Mononuclear cell (primary cell): ENCODE measurements at regions not wholly inside any gene's neighbourhood (a gene's known extent, or its start where the extent isn't known, plus 50 kb on each side); places are given as distances from the start of the nearest gene placed in this dataset.
"Not testable (repeated sequence)": the region's sequence is repeated elsewhere in the genome, so short reads cannot be mapped to it uniquely, and the experiment has no call there.

Experiments used
- H3K27me3 ChIP-seq: 2 replicates; pipeline ENCODE4 v1.6.0; 2011; ENCODE audit warnings: low read length, control low read depth; ENCODE audit not compliant: insufficient read depth
- H3K4me1 ChIP-seq: 2 replicates; pipeline ENCODE4 v1.5.1; 2011; ENCODE audit warnings: mild to moderate bottlenecking, low read length, control low read depth; ENCODE audit not compliant: insufficient read depth
- H3K4me3 ChIP-seq: 2 replicates; pipeline ENCODE4 v1.5.1; 2011; ENCODE audit warnings: mild to moderate bottlenecking, low read length, moderate library complexity
- H3K9me3 ChIP-seq: 2 replicates; pipeline ENCODE4 v1.5.1; 2011; ENCODE audit warnings: low read depth, mild to moderate bottlenecking, control low read depth, low read length

DNA sequence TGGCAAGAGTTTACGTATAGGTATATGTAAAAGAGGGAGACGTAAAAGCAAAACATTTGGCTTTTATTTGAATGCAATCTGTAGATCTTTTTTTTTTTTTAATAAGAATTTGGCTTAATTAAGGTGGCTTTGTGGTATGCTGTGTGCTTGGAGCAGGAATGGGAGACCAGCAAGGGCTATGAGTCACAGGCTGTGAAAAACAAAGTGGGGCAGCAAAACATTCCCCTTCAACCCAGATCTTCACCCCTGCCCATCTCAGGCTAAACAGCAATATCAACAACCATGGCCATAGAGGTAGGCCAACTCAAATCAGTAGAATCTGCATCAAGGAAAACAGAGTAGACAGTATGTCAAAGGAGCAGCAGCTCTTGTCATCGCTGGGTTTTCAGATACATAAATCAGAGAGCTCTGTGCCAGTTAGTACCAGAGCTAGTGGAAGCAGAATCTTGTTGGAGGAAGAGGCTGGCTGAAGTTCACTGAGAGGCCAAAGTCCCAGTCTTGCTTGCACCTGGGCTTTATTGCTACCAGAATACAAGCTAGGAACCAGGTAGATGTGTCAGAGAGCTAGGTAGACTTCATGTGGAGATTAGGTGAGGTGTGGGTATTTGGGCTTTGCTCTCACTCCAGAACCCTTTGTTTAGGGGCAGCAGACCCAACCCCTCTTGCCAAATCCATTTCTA lies 191.5 kb upstream of the FANCL start:
- Histone ChIP-seq H3K9me3 (no peaks in the 10 kb centered on the region), H3K4me1 (peaks cover 8% of the 10 kb centered on the region), H3K27me3 (peaks cover 15% of the 10 kb centered on the region), H3K4me3 (no peak overlapping the region)

DNA sequence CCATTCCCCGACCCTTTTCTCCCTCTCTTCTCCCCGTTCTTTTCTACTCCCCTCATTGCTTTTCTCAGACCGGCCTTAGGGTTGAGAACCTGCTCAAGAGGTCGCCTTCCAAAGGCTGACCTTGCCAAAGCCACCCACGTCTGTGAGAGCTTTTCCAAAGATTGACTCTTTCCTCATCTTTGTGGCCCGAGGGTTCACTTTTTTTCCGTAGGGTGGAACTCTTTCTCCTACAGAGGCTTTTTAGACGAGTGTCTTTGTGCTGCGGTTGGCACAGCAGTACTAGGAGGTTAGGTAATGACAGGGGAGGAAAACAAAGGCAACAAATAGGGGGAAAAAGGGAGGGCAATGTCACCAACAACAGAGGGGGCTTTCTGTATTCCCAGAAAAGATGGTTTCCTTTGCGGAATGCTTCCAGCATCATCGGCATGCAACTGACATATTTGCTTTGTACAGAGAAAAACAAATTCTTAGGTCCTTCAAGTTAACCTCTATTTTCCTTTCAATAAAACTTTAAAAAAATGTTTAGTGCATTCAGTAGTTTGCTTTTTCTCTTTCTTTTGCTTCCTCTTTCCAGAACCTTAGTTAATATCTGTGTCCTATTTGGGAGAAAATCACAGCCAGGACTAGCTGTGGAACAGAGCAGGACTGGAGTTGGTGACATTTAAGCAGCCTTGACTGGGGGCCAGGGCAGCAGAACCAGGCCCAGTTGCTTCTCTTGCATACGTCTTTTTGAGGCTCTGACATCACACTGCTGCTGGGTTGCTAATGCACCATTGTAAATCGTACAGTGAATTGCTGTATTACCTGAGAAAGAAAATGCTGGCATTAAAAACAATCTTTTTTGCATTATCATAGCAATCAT lies 188.1 kb upstream of the FANCL start:
- peaks cover 31% of the 10 kb centered on the region for H3K27me3 ChIP-seq
- no peaks in the 10 kb centered on the region for H3K9me3 ChIP-seq
- no peak overlapping the region for H3K4me3 ChIP-seq
- H3K4me1 ChIP-seq = peaks cover 12% of the 10 kb centered on the region

DNA sequence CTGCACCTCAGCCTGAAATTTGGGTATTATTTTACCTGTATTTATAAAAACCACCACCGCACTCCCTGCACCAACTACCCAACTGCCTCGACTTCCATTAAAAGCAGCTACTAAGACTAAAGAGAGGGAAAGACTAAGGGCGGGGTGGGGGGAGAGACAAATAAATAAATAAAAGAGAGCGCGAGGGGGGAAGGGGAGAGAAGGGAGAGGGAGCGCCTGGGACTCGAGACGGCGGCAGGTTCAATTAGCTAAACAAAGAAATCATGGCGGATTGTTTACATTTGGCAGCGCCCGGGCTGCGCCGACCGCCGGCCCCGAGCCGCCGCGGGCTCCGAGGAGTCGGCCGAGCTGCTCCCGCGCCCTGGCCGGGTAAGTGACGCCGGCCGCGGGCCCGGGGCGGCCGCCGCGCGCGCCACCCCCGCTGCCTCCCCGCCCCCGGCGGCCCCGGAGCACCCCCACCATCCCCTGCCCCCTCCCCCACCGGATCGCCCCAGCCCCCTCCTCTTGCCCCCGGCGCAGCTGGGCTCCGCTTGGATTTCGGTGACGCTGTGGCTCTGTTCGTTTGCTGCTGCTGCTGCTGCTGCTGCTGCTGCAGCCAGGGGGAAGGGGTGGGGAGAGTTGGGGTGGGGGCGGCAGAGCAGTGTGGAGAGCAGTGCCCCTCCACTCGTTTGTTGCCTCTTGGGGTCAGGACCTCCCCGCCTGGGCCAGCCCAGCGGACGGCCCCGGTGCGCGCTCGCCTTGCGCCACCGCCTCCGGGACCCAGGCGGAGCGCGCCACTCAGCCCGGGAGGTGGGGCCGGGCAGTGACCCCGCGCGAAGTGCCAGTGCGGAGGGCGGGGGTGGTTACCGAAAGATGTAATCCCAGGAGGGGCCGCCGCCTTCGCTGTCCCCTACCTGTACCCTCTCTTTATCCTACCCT lies 187.2 kb upstream of the FANCL start:
- H3K27me3 ChIP-seq = peaks cover 31% of the 10 kb centered on the region
- H3K9me3 ChIP-seq = no peaks in the 10 kb centered on the region
- H3K4me1 ChIP-seq = peaks cover 12% of the 10 kb centered on the region
- peak overlapping the region; percentile 10 for H3K4me3 ChIP-seq

GRCh38 chr2:58427572-58428095 lies 186.5 kb upstream of the FANCL start:
- Histone ChIP-seq H3K4me3 (peak overlapping the region; percentile 10), H3K9me3 (no peaks in the 10 kb centered on the region), H3K27me3 (peaks cover 31% of the 10 kb centered on the region), H3K4me1 (peaks cover 12% of the 10 kb centered on the region)

- Histone ChIP-seq H3K9me3 (no peaks in the 10 kb centered on the region), H3K4me3 (no peak overlapping the region), H3K27me3 (peaks cover 31% of the 10 kb centered on the region), H3K4me1 (peaks cover 12% of the 10 kb centered on the region)
Measured at GRCh38 chr2:58425368-58425767, 184.2 kb upstream of the FANCL start.

- H3K4me1 ChIP-seq = no peaks in the 10 kb centered on the region
- H3K27me3 ChIP-seq = peaks cover 3% of the 10 kb centered on the region
- H3K4me3 ChIP-seq = no peak overlapping the region
- H3K9me3 ChIP-seq = no peaks in the 10 kb centered on the region
Measured at GRCh38 chr2:58419983-58420382, 178.9 kb upstream of the FANCL start.

GRCh38 chr2:58416696-58417095 lies 175.6 kb upstream of the FANCL start:
- Histone ChIP-seq H3K4me3 (no peak overlapping the region), H3K9me3 (no peaks in the 10 kb centered on the region), H3K4me1 (no peaks in the 10 kb centered on the region), H3K27me3 (no peaks in the 10 kb centered on the region)

DNA sequence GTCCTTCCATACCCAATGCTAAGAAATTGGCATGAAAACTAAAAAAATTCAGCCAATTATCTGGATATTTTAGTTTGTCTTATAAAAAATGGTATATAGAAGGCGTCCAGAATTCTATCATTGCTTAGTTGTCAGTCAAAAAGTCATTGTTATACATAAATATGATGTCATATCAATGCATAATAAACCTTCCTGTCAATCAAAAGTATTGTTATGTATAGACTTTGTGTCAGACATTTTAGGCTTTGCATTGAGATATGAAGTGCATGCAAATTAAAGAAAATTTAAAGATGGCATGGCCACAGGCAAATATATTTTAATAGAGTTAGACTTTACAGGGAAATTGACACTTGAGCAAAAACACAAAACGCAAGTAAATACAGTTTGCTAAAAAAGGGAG lies 173.4 kb upstream of the FANCL start:
- Histone ChIP-seq H3K4me1 (no peaks in the 10 kb centered on the region), H3K27me3 (no peaks in the 10 kb centered on the region), H3K4me3 (no peak overlapping the region), H3K9me3 (no peaks in the 10 kb centered on the region)

- Histone ChIP-seq H3K4me3 (no peak overlapping the region), H3K4me1 (no peaks in the 10 kb centered on the region), H3K9me3 (no peaks in the 10 kb centered on the region), H3K27me3 (no peaks in the 10 kb centered on the region)
Measured at GRCh38 chr2:58410549-58410948, 169.4 kb upstream of the FANCL start.

DNA sequence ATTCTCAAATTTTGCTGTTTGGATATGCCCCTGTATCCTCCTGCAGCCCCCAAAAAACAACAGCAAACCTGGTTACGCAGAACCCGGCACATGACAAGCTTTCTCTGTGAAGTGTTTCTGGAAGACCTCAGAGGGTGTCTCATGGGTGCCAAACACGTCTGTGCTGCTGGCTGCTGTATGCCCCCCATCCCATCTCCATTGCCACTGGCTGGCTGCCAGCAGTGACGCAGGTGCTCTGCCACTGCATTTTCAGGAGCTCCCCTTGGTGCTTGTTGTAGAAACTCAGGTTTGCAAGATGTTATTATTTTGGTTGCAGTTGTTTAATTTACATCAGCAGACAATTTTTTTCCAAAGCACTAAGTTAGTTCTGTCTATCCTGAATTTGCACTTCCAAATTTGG lies 166.4 kb upstream of the FANCL start:
- no peak overlapping the region for H3K4me3 ChIP-seq
- H3K9me3 ChIP-seq = no peaks in the 10 kb centered on the region
- H3K27me3 ChIP-seq = no peaks in the 10 kb centered on the region
- no peaks in the 10 kb centered on the region for H3K4me1 ChIP-seq

- Histone ChIP-seq H3K4me3 (no peak overlapping the region), H3K9me3 (no peaks in the 10 kb centered on the region), H3K27me3 (no peaks in the 10 kb centered on the region), H3K4me1 (no peaks in the 10 kb centered on the region)
Measured at GRCh38 chr2:58405341-58405740, 164.2 kb upstream of the FANCL start.

DNA sequence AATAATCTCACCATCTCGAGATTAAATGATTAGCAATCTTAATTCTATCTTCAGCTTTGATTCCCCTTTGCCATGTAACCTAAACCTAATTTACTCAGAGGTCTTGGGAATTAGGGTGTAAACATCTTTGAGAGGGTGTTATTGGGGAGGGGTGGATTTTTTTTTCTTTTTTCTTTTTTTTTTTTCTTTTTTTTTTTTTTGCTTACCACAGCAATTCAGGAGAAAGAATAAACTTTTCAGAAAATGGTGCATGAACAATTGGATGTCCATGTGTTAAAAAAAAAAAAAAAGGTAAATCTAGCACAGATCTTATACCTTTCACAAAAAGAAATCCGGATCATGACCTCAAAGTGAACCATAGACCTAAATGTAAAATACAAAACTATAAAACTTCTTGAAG lies 160.8 kb upstream of the FANCL start:
- Histone ChIP-seq H3K9me3 (no peaks in the 10 kb centered on the region), H3K4me3 (no peak overlapping the region), H3K27me3 (no peaks in the 10 kb centered on the region), H3K4me1 (no peaks in the 10 kb centered on the region)

DNA sequence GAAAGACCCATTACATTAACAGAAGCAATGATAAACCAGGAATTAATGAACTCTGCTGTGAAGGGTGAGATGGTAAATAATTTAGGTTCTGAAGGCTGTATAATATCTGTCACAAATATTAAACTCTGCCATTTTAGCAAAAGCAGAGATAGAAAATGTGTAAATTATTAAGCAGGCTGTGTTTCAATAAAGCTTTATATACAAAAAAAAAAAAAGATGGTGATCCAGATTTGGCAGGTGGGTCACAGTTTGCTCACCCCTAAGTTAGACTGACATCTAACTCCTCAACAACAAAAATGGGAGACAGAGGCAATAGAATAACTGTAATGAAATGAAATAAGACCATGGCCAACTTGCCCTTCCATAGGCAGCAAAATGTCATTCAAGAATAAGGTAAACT lies 157.3 kb upstream of the FANCL start:
- Histone ChIP-seq H3K4me3 (no peak overlapping the region), H3K9me3 (no peaks in the 10 kb centered on the region), H3K4me1 (no peaks in the 10 kb centered on the region), H3K27me3 (no peaks in the 10 kb centered on the region)

DNA sequence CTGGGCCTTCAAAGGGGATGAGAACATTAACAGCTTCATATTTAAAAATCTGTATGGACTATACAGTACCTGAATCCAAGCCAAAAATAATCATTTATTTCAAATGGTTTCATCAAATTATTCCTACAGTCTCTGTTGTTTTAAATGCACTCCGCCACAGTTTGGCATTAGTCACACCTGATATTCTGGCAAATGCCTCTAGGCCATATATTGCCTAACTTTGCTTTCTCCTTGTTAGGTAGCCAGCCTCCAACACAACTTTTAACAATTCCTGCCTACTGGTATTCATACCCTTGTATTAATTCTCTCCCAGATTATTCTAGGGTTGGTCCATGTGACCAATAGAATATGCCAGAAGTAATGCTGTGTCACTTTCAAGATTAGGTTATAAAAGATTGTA lies 146.6 kb upstream of the FANCL start:
- H3K9me3 ChIP-seq = no peaks in the 10 kb centered on the region
- H3K4me1 ChIP-seq = no peaks in the 10 kb centered on the region
- no peaks in the 10 kb centered on the region for H3K27me3 ChIP-seq
- H3K4me3 ChIP-seq = no peak overlapping the region

- H3K4me3 ChIP-seq, H3K27me3 ChIP-seq, H3K4me1 ChIP-seq, H3K9me3 ChIP-seq: not testable (repeated sequence)
Measured at GRCh38 chr2:58386904-58387303, 145.8 kb upstream of the FANCL start.
